KBM-7 (cell line): ENCODE measurements at regions not wholly inside any gene's neighbourhood (a gene's known extent, or its start where the extent isn't known, plus 50 kb on each side); places are given as distances from the start of the nearest gene placed in this dataset.

Source experiments
- DNase-seq: peaks from one replicate; pipeline ENCODE4 v3.0.0-alpha.2; 2015
- in situ Hi-C: fragments of 300-500 bp; cut with MboI; formaldehyde crosslinking; loops from 2 replicates; pipeline ENCODE4 v1.14.3; 2020; ENCODE audit warnings: low sequenced_read_pairs, low pct_unique_long_range_greater_than_20kb, mixed read lengths

GRCh38 chr1:37125295-37125694 lies 91.0 kb upstream of the GRIK3 start:
- no peak for DNase-seq
- in situ Hi-C loops: no loop called here

- in situ Hi-C loops: no loop called here
- DNase-seq: no peak
These were observed 93.0 kb upstream of the GRIK3 start for GRCh38 chr1:37127254-37127748.

GRCh38 chr1:37128091-37128490 lies 93.8 kb upstream of the GRIK3 start:
- DNase-seq: no peak
- in situ Hi-C loops: no loop called here

GRCh38 chr1:37130221-37130948 lies 96.1 kb upstream of the GRIK3 start:
- DNase-seq: no peak
- in situ Hi-C loops: no loop called here

- in situ Hi-C loops: no loop called here
- no peak for DNase-seq
These were observed 97.0 kb upstream of the GRIK3 start for GRCh38 chr1:37131281-37131680.

- in situ Hi-C loops: no loop called here
- DNase-seq: no peak
These were observed 99.2 kb upstream of the GRIK3 start for GRCh38 chr1:37133276-37134145.

- in situ Hi-C loops: no loop called here
- no peak for DNase-seq
These were observed 100.3 kb upstream of the GRIK3 start for GRCh38 chr1:37134599-37134998.

- no peak for DNase-seq
- in situ Hi-C loops: no loop called here
These were observed 100.7 kb upstream of the GRIK3 start for GRCh38 chr1:37135032-37135431.

GRCh38 chr1:37137014-37137413 lies 102.7 kb upstream of the GRIK3 start:
- DNase-seq: no peak
- in situ Hi-C loops: no loop called here

- no peak for DNase-seq
- in situ Hi-C loops: no loop called here
These were observed 103.3 kb upstream of the GRIK3 start for GRCh38 chr1:37137601-37138000.

GRCh38 chr1:37143800-37144199 lies 109.5 kb upstream of the GRIK3 start:
- in situ Hi-C loops: no loop called here
- DNase-seq: no peak

GRCh38 chr1:37146071-37146470 lies 111.8 kb upstream of the GRIK3 start:
- no peak for DNase-seq
- in situ Hi-C loops: no loop called here

- DNase-seq: no peak
- in situ Hi-C loops: no loop called here
These were observed 113.1 kb upstream of the GRIK3 start for GRCh38 chr1:37147392-37147831.

- no peak for DNase-seq
- in situ Hi-C loops: no loop called here
These were observed 113.6 kb upstream of the GRIK3 start for GRCh38 chr1:37147906-37148305.

GRCh38 chr1:37148663-37149062 lies 114.3 kb upstream of the GRIK3 start:
- DNase-seq: no peak
- in situ Hi-C loops: no loop called here

- in situ Hi-C loops: no loop called here
- DNase-seq: no peak
These were observed 115.0 kb upstream of the GRIK3 start for GRCh38 chr1:37149296-37149695.

GRCh38 chr1:37150986-37151385 lies 116.7 kb upstream of the GRIK3 start:
- DNase-seq: no peak
- in situ Hi-C loops: no loop called here

GRCh38 chr1:37151789-37152188 lies 117.5 kb upstream of the GRIK3 start:
- in situ Hi-C loops: no loop called here
- no peak for DNase-seq

GRCh38 chr1:37152491-37152890 lies 118.2 kb upstream of the GRIK3 start:
- in situ Hi-C loops: no loop called here
- no peak for DNase-seq
